ENCODE measurements at regions not wholly inside any gene's neighbourhood (a gene's known extent, or its start where the extent isn't known, plus 50 kb on each side); places are given as distances from the start of the nearest gene placed in this dataset.
"Not testable (repeated sequence)": the region's sequence is repeated elsewhere in the genome, so short reads cannot be mapped to it uniquely, and the experiment has no call there.

- not testable (repeated sequence) for TF ChIP-seq MXI1 (IDR thresholded peaks at IDR 0.05; ENCODE audit: borderline replicate concordance, low read depth, low read length); CTCF (conservative IDR thresholded peaks at IDR 0.05; ENCODE audit: low read depth, low read length); POLR2A (IDR thresholded peaks at IDR 0.05; ENCODE audit: low read depth, low read length)
These were observed 292.9 kb downstream of the PRDM9 start for GRCh38 chr5:23800307-23800706.

All from IMR-90 (cell line).